HFFc6 (cell line): ENCODE measurements at regions not wholly inside any gene's neighbourhood (a gene's known extent, or its start where the extent isn't known, plus 50 kb on each side); places are given as distances from the start of the nearest gene placed in this dataset.

Source experiments
- DNase-seq: peaks from one replicate; pipeline ENCODE4 v3.0.0-alpha.2; 2018
- H3K27ac Mint-ChIP-seq: 2 replicates; pipeline ENCODE4 v1.8.0; 2020; ENCODE audit warnings: mild to moderate bottlenecking, mixed read lengths
- H3K27me3 Mint-ChIP-seq: 2 replicates; pipeline ENCODE4 v1.8.0; 2021; ENCODE audit warnings: mild to moderate bottlenecking, moderate library complexity, mixed read lengths; ENCODE audit not compliant: insufficient read depth
- H3K36me3 Mint-ChIP-seq: 2 replicates; pipeline ENCODE4 v1.8.0; 2021; ENCODE audit warnings: low read depth, mixed read lengths
- H3K4me1 Mint-ChIP-seq: 2 replicates; pipeline ENCODE4 v1.8.0; 2020; ENCODE audit warnings: low read depth, mixed read lengths
- H3K4me3 Mint-ChIP-seq: 2 replicates; pipeline ENCODE4 v1.8.0; 2020; ENCODE audit warnings: mild to moderate bottlenecking, moderate library complexity, mixed read lengths
- H3K9me3 Mint-ChIP-seq: 2 replicates; pipeline ENCODE4 v1.8.0; 2020; ENCODE audit warnings: mild to moderate bottlenecking, mixed read lengths
- TF ChIP-seq, protein P1 (sequence below): fragments of 200-600 bp; sonication (generic); IDR thresholded peaks from 2 replicates; pipeline ENCODE4 v1.5.0; 2021; ENCODE audit warnings: antibody characterized with exemption, mild to moderate bottlenecking

DNA sequence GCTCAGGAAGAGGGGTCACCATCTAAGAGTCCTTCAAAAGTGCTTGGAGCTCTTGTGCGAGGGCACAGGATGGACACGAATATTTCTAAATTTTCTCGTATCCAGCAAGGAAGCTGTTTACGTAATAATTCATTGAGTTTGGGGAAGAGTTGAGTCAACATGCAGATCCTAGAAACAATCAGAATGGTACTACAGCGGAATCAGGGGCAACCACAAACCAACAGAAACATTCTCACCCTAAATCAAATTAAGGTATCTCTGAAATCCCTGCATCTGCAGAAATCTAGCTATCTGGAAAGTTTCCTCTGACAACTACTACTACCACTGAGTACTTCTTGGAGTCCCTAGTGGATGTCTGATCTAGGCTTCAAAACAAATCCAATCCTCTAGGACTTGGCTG lies 352.4 kb downstream of the LTN1 start:
- H3K4me1 Mint-ChIP-seq = peaks cover 81% of the 10 kb centered on the region
- no peak overlapping the region for H3K27ac Mint-ChIP-seq
- no peak for DNase-seq
- TF ChIP-seq, protein P1, sequence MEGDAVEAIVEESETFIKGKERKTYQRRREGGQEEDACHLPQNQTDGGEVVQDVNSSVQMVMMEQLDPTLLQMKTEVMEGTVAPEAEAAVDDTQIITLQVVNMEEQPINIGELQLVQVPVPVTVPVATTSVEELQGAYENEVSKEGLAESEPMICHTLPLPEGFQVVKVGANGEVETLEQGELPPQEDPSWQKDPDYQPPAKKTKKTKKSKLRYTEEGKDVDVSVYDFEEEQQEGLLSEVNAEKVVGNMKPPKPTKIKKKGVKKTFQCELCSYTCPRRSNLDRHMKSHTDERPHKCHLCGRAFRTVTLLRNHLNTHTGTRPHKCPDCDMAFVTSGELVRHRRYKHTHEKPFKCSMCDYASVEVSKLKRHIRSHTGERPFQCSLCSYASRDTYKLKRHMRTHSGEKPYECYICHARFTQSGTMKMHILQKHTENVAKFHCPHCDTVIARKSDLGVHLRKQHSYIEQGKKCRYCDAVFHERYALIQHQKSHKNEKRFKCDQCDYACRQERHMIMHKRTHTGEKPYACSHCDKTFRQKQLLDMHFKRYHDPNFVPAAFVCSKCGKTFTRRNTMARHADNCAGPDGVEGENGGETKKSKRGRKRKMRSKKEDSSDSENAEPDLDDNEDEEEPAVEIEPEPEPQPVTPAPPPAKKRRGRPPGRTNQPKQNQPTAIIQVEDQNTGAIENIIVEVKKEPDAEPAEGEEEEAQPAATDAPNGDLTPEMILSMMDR = no peak
- H3K9me3 Mint-ChIP-seq = no peaks in the 10 kb centered on the region
- peaks cover 30% of the 10 kb centered on the region for H3K36me3 Mint-ChIP-seq
- no peak overlapping the region for H3K4me3 Mint-ChIP-seq
- H3K27me3 Mint-ChIP-seq = no peaks in the 10 kb centered on the region

DNA sequence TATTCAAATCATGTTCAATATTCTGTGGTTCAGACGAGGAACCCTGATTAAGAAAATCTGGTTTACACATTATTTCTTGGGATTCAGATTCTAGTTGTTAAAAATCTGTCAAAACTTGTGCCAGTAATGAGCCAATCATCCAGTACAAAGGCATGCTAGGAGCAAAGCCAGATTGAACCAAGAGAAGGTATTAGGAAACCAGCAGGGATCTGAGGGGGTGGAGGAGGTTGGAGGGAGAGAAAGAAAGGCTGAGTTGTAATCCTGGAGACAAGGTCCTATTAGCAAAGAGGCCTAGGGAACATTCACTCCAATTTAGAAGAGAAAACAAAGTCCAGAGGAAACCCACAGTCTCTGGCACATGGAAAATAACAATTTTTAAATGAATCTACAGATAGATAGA lies 352.9 kb downstream of the LTN1 start:
- peaks cover 30% of the 10 kb centered on the region for H3K36me3 Mint-ChIP-seq
- DNase-seq = no peak
- no peaks in the 10 kb centered on the region for H3K9me3 Mint-ChIP-seq
- no peak overlapping the region for H3K4me3 Mint-ChIP-seq
- H3K27ac Mint-ChIP-seq = peak overlapping the region; percentile 30; the same call in 1 of the 2 replicates
- H3K27me3 Mint-ChIP-seq = no peaks in the 10 kb centered on the region
- peaks cover 81% of the 10 kb centered on the region for H3K4me1 Mint-ChIP-seq
- TF ChIP-seq, protein P1 = no peak

DNA sequence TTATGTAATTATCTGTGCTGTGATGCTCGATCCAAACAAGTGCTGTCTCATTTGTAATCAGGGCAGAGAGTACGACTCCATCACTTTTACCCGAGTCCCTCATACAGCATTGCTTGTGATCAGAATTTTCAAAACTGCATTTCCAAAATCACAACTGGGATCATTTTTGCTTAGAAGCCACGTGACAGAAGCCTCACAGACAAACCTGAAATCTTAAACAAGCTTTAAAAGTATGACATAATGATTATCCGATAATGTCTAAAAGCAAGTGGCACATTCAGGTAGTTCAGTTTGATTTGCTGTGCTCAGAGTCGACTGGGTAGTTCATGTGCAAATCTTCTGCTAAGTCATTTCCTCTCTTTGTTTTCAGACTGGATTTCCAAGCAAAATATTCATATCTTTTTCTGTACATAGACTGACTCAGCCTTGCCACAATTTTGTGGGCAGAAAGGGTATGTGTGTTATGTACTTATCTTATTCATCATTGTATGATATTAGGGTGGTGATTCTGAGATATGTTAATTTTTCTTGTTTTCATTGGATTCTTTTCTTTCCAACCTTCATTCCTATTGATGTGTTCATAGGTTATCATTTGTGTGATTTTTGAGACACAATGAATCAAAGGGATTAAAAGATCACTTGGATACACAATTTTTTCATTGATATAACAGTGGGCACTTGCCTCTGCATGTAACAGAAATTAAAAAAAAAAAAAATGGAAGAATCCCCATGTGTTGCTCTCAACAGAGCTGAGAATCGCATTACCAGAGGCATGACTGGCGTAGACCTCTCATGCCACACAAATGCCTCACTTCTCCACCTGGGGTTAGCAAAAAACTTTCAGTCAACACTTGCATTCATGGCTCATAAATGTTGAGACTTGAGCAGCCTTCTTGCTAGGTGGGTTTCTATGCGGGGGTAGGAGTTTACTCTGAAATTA lies 355.7 kb downstream of the LTN1 start:
- Mint-ChIP-seq H3K27ac (peak overlapping the region; percentile 95), H3K4me3 (peak overlapping the region; percentile 43), H3K27me3 (no peaks in the 10 kb centered on the region), H3K9me3 (no peaks in the 10 kb centered on the region), H3K4me1 (peaks cover 96% of the 10 kb centered on the region), H3K36me3 (peaks cover 21% of the 10 kb centered on the region)
- DNase-seq = peak; percentile 92
- TF ChIP-seq, protein P1 = no peak

DNA sequence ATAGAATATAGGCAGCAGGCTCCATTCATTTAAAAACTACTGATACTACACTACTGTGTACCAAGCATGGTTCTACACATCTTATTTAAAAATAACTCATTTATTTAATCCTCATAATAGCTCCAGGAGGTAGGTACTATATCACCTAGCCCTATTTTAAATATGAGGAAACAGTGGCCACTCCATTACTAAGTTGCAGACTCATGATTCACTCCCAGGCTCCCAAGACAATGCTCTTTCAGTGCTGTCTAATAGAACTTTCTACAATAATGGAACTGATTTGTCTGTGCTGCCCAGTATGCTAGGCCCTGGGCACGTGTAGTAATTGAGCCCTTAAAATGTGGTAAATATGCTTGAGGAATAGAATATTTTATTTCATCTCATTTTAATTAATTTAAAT lies 357.1 kb downstream of the LTN1 start:
- peaks cover 95% of the 10 kb centered on the region for H3K4me1 Mint-ChIP-seq
- H3K4me3 Mint-ChIP-seq = no peak overlapping the region
- peak overlapping the region; percentile 99 for H3K27ac Mint-ChIP-seq
- H3K9me3 Mint-ChIP-seq = no peaks in the 10 kb centered on the region
- no peak for DNase-seq
- TF ChIP-seq, protein P1 = no peak
- peaks cover 21% of the 10 kb centered on the region for H3K36me3 Mint-ChIP-seq
- H3K27me3 Mint-ChIP-seq = no peaks in the 10 kb centered on the region

DNA sequence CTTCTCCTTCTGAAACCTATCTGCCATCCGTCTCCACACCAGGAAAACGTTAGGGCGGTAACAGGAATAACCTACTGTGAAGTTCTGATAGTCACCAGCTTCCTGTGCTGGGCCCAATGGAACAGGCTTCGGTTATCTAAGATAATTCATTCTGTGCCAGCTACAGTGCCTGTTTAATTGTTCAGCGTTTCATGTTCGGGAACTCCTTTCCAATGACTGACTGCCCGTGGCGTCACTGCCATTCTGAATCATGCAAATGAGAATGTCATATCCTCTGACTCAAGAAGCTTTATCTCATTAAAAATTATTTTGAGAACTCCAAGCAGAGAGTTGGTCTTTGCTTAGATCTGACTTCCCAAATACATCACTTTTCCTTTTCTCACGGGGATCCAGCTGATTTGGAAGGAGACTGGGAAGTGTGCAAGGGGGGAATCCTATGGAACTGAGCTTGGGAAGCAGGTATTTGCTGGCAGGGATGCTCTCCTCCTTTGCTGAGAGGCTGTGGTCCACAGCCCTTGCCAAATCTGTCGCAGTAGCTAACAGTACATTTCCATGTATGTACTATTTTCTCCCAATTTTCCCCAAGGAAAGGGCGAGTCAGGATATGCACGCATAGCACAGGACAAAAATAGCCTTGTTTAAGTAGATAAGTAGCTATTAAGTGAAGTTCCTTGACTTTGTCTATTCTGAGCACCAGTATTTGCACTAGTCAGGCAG lies 358.7 kb downstream of the LTN1 start:
- H3K27ac Mint-ChIP-seq = peak overlapping the region; percentile 99
- peak overlapping the region; percentile 80 for H3K4me3 Mint-ChIP-seq
- peak; percentile 88 for DNase-seq
- TF ChIP-seq, protein P1 = no peak
- peaks cover 87% of the 10 kb centered on the region for H3K4me1 Mint-ChIP-seq
- H3K9me3 Mint-ChIP-seq = no peaks in the 10 kb centered on the region
- H3K36me3 Mint-ChIP-seq = peaks cover 12% of the 10 kb centered on the region
- no peaks in the 10 kb centered on the region for H3K27me3 Mint-ChIP-seq
